GM23248 (cell line): ENCODE measurements at regions not wholly inside any gene's neighbourhood (a gene's known extent, or its start where the extent isn't known, plus 50 kb on each side); places are given as distances from the start of the nearest gene placed in this dataset.
"Not testable (repeated sequence)": the region's sequence is repeated elsewhere in the genome, so short reads cannot be mapped to it uniquely, and the experiment has no call there.

ENCODE experiments used
- DNase-seq: peaks from one replicate; pipeline ENCODE4 v3.0.0-alpha.2; 2015
- H2AFZ ChIP-seq: fragments of 200-600 bp; sonication (generic); 2 replicates; pipeline ENCODE4 v1.6.1; 2016; ENCODE audit warnings: antibody characterized with exemption
- H3F3A ChIP-seq: fragments of 200-600 bp; sonication (generic); 2 replicates; pipeline ENCODE4 v1.6.1; 2016; ENCODE audit warnings: mild to moderate bottlenecking, antibody characterized with exemption, mixed run types; ENCODE audit not compliant: insufficient read depth
- H3K27ac ChIP-seq: fragments of 200-600 bp; sonication (generic); 2 replicates; pipeline ENCODE4 v1.5.1; 2016; ENCODE audit warnings: mild to moderate bottlenecking
- H3K27me3 ChIP-seq: fragments of 200-600 bp; sonication (generic); replicated peaks from 2 replicates; pipeline ENCODE4 v1.6.1; 2016; ENCODE audit warnings: mild to moderate bottlenecking; ENCODE audit not compliant: insufficient read depth
- H3K36me3 ChIP-seq: fragments of 200-600 bp; sonication (generic); 2 replicates; pipeline ENCODE4 v1.6.1; 2016; ENCODE audit warnings: low read depth, mild to moderate bottlenecking
- H3K4me1 ChIP-seq: fragments of 200-600 bp; sonication (generic); 2 replicates; pipeline ENCODE4 v1.6.1; 2016; ENCODE audit warnings: mild to moderate bottlenecking; ENCODE audit not compliant: insufficient read depth
- H3K4me2 ChIP-seq: fragments of 200-600 bp; sonication (generic); one replicate; pipeline ENCODE4 v1.6.1; 2016; ENCODE audit warnings: mild to moderate bottlenecking; ENCODE audit not compliant: unreplicated experiment
- H3K4me3 ChIP-seq: fragments of 200-600 bp; sonication (generic); 2 replicates; pipeline ENCODE4 v1.5.1; 2016; ENCODE audit warnings: mild to moderate bottlenecking
- H3K79me2 ChIP-seq: fragments of 200-600 bp; sonication (generic); 2 replicates; pipeline ENCODE4 v1.6.1; 2016; ENCODE audit warnings: mild to moderate bottlenecking; ENCODE audit not compliant: insufficient read depth
- H3K9ac ChIP-seq: fragments of 200-600 bp; sonication (generic); 2 replicates; pipeline ENCODE4 v1.6.1; 2016; ENCODE audit warnings: mild to moderate bottlenecking
- H3K9me2 ChIP-seq: fragments of 200-600 bp; sonication (generic); 2 replicates; pipeline ENCODE4 v1.6.1; 2016; ENCODE audit warnings: mixed run types, mild to moderate bottlenecking, moderate library complexity; ENCODE audit not compliant: insufficient read depth
- H3K9me3 ChIP-seq: fragments of 200-600 bp; sonication (generic); one replicate; pipeline ENCODE4 v1.6.1; 2017; ENCODE audit warnings: low read depth
- H4K20me1 ChIP-seq: fragments of 200-600 bp; sonication (generic); 2 replicates; pipeline ENCODE4 v1.6.0; 2016; ENCODE audit not compliant: insufficient read depth
- EZH2 ChIP-seq: fragments of 200-600 bp; sonication (generic); IDR thresholded peaks from 2 replicates; pipeline ENCODE4 v1.6.1; 2018; ENCODE audit warnings: antibody characterized with exemption, mild to moderate bottlenecking; ENCODE audit not compliant: insufficient read depth, poor library complexity, severe bottlenecking
- EZH2phosphoT487 ChIP-seq: fragments of 200-600 bp; sonication (generic); IDR thresholded peaks from 2 replicates; pipeline ENCODE4 v1.6.1; 2018; ENCODE audit warnings: antibody characterized with exemption, moderate library complexity, mild to moderate bottlenecking, low read depth; ENCODE audit not compliant: insufficient read depth
- WGBS, 2 experiments: methylation state at CpG; one replicate each; pipeline ENCODE4 v1.1.6; 2015 to 2017; ENCODE audit warnings: low lambda C conversion rate in 2 of 2, low coverage in 1 of 2; ENCODE audit errors: missing lambda C conversion rate in 2 of 2; 5-methylcytosine and 5-hydroxymethylcytosine counted together
- in situ Hi-C: fragments of 300-500 bp; cut with MboI; formaldehyde crosslinking; loops from 2 replicates; pipeline ENCODE4 v1.15.0; 2020

GRCh38 chr7:130854481-130854880, 120.5 kb upstream of the KLF14 start:
- Histone ChIP-seq H3K27me3 (no peaks in the 10 kb centered on the region), H3K9me2 (no peaks in the 10 kb centered on the region), H3K4me1 (peaks cover 55% of the 10 kb centered on the region), H3K4me3 (no peak overlapping the region), H2AFZ (no peak overlapping the region), H3F3A (peaks cover 100% of the 10 kb centered on the region), H3K9ac (no peak overlapping the region), H3K27ac (peak overlapping the region; percentile 67), H4K20me1 (no peaks in the 10 kb centered on the region), H3K36me3 (peaks cover 52% of the 10 kb centered on the region), H3K4me2 (peak overlapping the region; percentile 62), H3K9me3 (no peaks in the 10 kb centered on the region), H3K79me2 (peaks cover 39% of the 10 kb centered on the region)
- DNase-seq: no peak
- in situ Hi-C loops: no loop called here
- WGBS, 2 experiments: 75 to 76% methylated on average over 1 of the region's 1 CpG
- TF ChIP-seq EZH2phosphoT487 (no peak), EZH2 (no peak)

GRCh38 chr7:130856866-130857265, 122.9 kb upstream of the KLF14 start:
- in situ Hi-C loops: no loop called here

GRCh38 chr7:130860832-130861231, 126.8 kb upstream of the KLF14 start:
- H3K27me3 ChIP-seq, H3K9ac ChIP-seq, H3K27ac ChIP-seq, H3K9me2 ChIP-seq, in situ Hi-C loops, H3K4me2 ChIP-seq, H3K9me3 ChIP-seq, H4K20me1 ChIP-seq, H3K4me3 ChIP-seq, H2AFZ ChIP-seq, DNase-seq: not testable (repeated sequence)
- Histone ChIP-seq H3K36me3 (peaks cover 93% of the 10 kb centered on the region), H3K79me2 (peaks cover 61% of the 10 kb centered on the region), H3F3A (peaks cover 100% of the 10 kb centered on the region), H3K4me1 (peaks cover 11% of the 10 kb centered on the region; the same call in 1 of the 2 replicates)
- 75 to 82% methylated on average over 2 of the region's 2 CpGs for WGBS, 2 experiments

More at GRCh38 chr7:130856866-130857265, 122.9 kb upstream of the KLF14 start:
- Histone ChIP-seq H3K9me3 (no peaks in the 10 kb centered on the region), H3K9ac (no peak overlapping the region), H3F3A (peaks cover 100% of the 10 kb centered on the region), H3K4me3 (no peak overlapping the region), H4K20me1 (no peaks in the 10 kb centered on the region), H3K9me2 (no peaks in the 10 kb centered on the region), H3K27ac (no peak overlapping the region), H3K36me3 (peaks cover 76% of the 10 kb centered on the region), H3K4me1 (peaks cover 33% of the 10 kb centered on the region), H3K79me2 (peaks cover 52% of the 10 kb centered on the region), H2AFZ (no peak overlapping the region), H3K27me3 (no peaks in the 10 kb centered on the region), H3K4me2 (no peak overlapping the region)
- no peak for TF ChIP-seq EZH2
- no peak for TF ChIP-seq EZH2phosphoT487
- DNase-seq: no peak

GRCh38 chr7:130865408-130866236, 131.6 kb upstream of the KLF14 start:
- H2AFZ ChIP-seq: no peak overlapping the region
- H3K36me3 ChIP-seq: peaks cover 90% of the 10 kb centered on the region
- DNase-seq: peak; percentile 61
- no peaks in the 10 kb centered on the region for H4K20me1 ChIP-seq
- TF ChIP-seq EZH2phosphoT487 (no peak), EZH2 (no peak)
- H3K9me2 ChIP-seq: no peaks in the 10 kb centered on the region
- in situ Hi-C loops: no loop called here
- no peak overlapping the region for H3K9ac ChIP-seq
- H3K4me1 ChIP-seq: peaks cover 17% of the 10 kb centered on the region; the same call in 1 of the 2 replicates
- H3K27me3 ChIP-seq: no peaks in the 10 kb centered on the region
- H3F3A ChIP-seq: peaks cover 100% of the 10 kb centered on the region
- 88 to 89% methylated on average over 4 of the region's 4 CpGs for WGBS, 2 experiments
- no peak overlapping the region for H3K4me2 ChIP-seq
- 0 out of 2 replicates have a peak, but pooled peaks cover 22% of the 10 kb centered on the region for H3K79me2 ChIP-seq
- no peak overlapping the region for H3K4me3 ChIP-seq
- H3K9me3 ChIP-seq: no peaks in the 10 kb centered on the region
- peak overlapping the region; percentile 31 for H3K27ac ChIP-seq

- no peak overlapping the region for H2AFZ ChIP-seq
- TF ChIP-seq EZH2 (no peak), EZH2phosphoT487 (no peak)
- in situ Hi-C loops: no loop called here
- no peak overlapping the region for H3K4me3 ChIP-seq
- H3K27ac ChIP-seq: peak overlapping the region; percentile 31
- no peak overlapping the region for H3K4me2 ChIP-seq
- no peaks in the 10 kb centered on the region for H3K9me2 ChIP-seq
- H3K36me3 ChIP-seq: peaks cover 88% of the 10 kb centered on the region
- H3K4me1 ChIP-seq: peaks cover 17% of the 10 kb centered on the region; the same call in 1 of the 2 replicates
- 95 to 98% methylated on average over 2 of the region's 2 CpGs for WGBS, 2 experiments
- H3K9ac ChIP-seq: no peak overlapping the region
- no peaks in the 10 kb centered on the region for H3K27me3 ChIP-seq
- H3K9me3 ChIP-seq: no peaks in the 10 kb centered on the region
- H3F3A ChIP-seq: peaks cover 99% of the 10 kb centered on the region
- DNase-seq: no peak
- H3K79me2 ChIP-seq: 0 out of 2 replicates have a peak, but pooled peaks cover 14% of the 10 kb centered on the region
- no peaks in the 10 kb centered on the region for H4K20me1 ChIP-seq
Measured at GRCh38 chr7:130867039-130867438, 133.0 kb upstream of the KLF14 start.
